ENCODE measurements at regions not wholly inside any gene's neighbourhood (a gene's known extent, or its start where the extent isn't known, plus 50 kb on each side); places are given as distances from the start of the nearest gene placed in this dataset.
A peak's percentile ranks its signal among the peaks of the same experiment; 100 is the strongest.

DNA sequence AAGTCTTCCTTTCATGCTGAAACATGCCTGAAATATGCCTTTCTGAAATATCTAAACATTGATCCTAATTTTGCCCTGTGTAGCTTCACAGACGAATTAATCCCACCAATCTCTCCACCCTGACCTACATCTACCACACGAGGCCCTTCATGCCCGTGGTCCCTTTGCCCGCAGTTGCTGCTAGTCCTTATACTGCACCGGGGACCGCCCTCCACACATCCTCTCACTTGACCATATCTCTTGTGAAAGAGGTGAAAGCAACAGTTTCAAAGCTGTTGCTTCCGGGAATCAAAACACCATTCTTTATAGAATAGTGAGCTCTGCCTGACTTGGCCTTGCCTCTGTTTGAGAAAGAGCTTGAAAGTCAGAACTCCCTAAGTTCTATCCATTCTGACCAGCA, 499.5 kb downstream of the NTRK3 start:
- Histone ChIP-seq H3K36me3 (ENCODE audit: control insufficient read depth in 3 of 3, insufficient read depth in 2 of 3, low read depth in 1 of 3, low read length in 3 of 3) (no peaks in the 10 kb centered on the region), H3K4me3 (ENCODE audit: low read depth in 1 of 3, low read length in 3 of 3) (no peak overlapping the region), H3K4me1 (ENCODE audit: control insufficient read depth in 3 of 3, insufficient read depth in 2 of 3, low read depth in 1 of 3, low read length in 2 of 3) (no peaks in the 10 kb centered on the region), H3K27ac (ENCODE audit: low read depth in 1 of 3, low read length in 2 of 3) (no peak overlapping the region), H3K27me3 (ENCODE audit: control insufficient read depth in 3 of 3, insufficient read depth in 3 of 3, low read length in 3 of 3) (no peaks in the 10 kb centered on the region), H3K9me3 (ENCODE audit: control insufficient read depth in 2 of 2, insufficient read depth in 1 of 2, low read depth in 1 of 2, low read length in 1 of 2) (no peaks in the 10 kb centered on the region)
- WGBS, 3 donors = 87 to 90% (median 87%) methylated on average over 7 of the region's 7 CpGs
- DNase-seq (no peak), FAIRE-seq (no peak)

DNA sequence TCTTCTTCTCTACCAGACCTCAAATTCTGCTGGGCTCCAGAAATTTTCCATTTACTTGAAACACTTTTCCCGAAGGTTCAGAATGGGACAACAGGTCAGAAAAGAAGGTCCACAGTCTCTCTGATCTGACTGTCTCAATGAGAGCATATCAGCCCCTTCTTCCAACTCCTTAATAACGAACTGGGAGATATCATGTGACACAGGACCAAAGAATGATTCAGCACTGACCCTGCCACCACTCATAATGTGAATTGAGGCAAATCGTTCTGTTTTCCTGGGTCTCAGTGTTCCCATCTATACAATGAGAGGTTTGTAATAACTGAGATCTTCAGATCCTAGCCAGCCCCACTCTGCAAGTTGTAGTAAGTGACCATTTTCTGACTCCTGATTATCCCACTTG, 500.5 kb downstream of the NTRK3 start:
- 64 to 81% (median 70%) methylated on average over 3 of the region's 3 CpGs for WGBS, 3 donors
- H3K27ac ChIP-seq (ENCODE audit: low read depth in 1 of 3, low read length in 2 of 3) = no peak overlapping the region
- no peaks in the 10 kb centered on the region for H3K27me3 ChIP-seq (ENCODE audit: control insufficient read depth in 3 of 3, insufficient read depth in 3 of 3, low read length in 3 of 3)
- FAIRE-seq (no peak), DNase-seq (no peak)
- no peaks in the 10 kb centered on the region for H3K9me3 ChIP-seq (ENCODE audit: control insufficient read depth in 2 of 2, insufficient read depth in 1 of 2, low read depth in 1 of 2, low read length in 1 of 2)
- no peak overlapping the region for H3K4me3 ChIP-seq (ENCODE audit: low read depth in 1 of 3, low read length in 3 of 3)
- no peaks in the 10 kb centered on the region for H3K4me1 ChIP-seq (ENCODE audit: control insufficient read depth in 3 of 3, insufficient read depth in 2 of 3, low read depth in 1 of 3, low read length in 2 of 3)
- H3K36me3 ChIP-seq (ENCODE audit: control insufficient read depth in 3 of 3, insufficient read depth in 2 of 3, low read depth in 1 of 3, low read length in 3 of 3) = no peaks in the 10 kb centered on the region

GRCh38 chr15:87755226-87755625, 501.3 kb downstream of the NTRK3 start:
- WGBS, 3 donors = 26 to 60% (median 28%) methylated on average over 4 of the region's 4 CpGs
- no peak for FAIRE-seq

GRCh38 chr15:87753539-87753938, 503.0 kb downstream of the NTRK3 start:
- 20 to 76% (median 49%) methylated on average over 11 of the region's 11 CpGs for WGBS, 3 donors
- Histone ChIP-seq H3K27me3 (ENCODE audit: control insufficient read depth in 3 of 3, insufficient read depth in 3 of 3, low read length in 3 of 3) (no peaks in the 10 kb centered on the region), H3K4me3 (ENCODE audit: low read depth in 1 of 3, low read length in 3 of 3) (no peak overlapping the region), H3K27ac (ENCODE audit: low read depth in 1 of 3, low read length in 2 of 3) (no peak overlapping the region), H3K36me3 (ENCODE audit: control insufficient read depth in 3 of 3, insufficient read depth in 2 of 3, low read depth in 1 of 3, low read length in 3 of 3) (no peaks in the 10 kb centered on the region), H3K4me1 (ENCODE audit: control insufficient read depth in 3 of 3, insufficient read depth in 2 of 3, low read depth in 1 of 3, low read length in 2 of 3) (no peaks in the 10 kb centered on the region), H3K9me3 (ENCODE audit: control insufficient read depth in 2 of 2, insufficient read depth in 1 of 2, low read depth in 1 of 2, low read length in 1 of 2) (no peaks in the 10 kb centered on the region)
- FAIRE-seq (no peak), DNase-seq (peak in 1 of 2 donors; percentile 50)

More at GRCh38 chr15:87755226-87755625, 501.3 kb downstream of the NTRK3 start:
- H3K4me3 ChIP-seq (ENCODE audit: low read depth in 1 of 3, low read length in 3 of 3) = no peak overlapping the region
- no peaks in the 10 kb centered on the region for H3K9me3 ChIP-seq (ENCODE audit: control insufficient read depth in 2 of 2, insufficient read depth in 1 of 2, low read depth in 1 of 2, low read length in 1 of 2)
- no peak overlapping the region for H3K27ac ChIP-seq (ENCODE audit: low read depth in 1 of 3, low read length in 2 of 3)
- no peaks in the 10 kb centered on the region for H3K27me3 ChIP-seq (ENCODE audit: control insufficient read depth in 3 of 3, insufficient read depth in 3 of 3, low read length in 3 of 3)
- no peaks in the 10 kb centered on the region for H3K4me1 ChIP-seq (ENCODE audit: control insufficient read depth in 3 of 3, insufficient read depth in 2 of 3, low read depth in 1 of 3, low read length in 2 of 3)
- peak; percentile 14 to 50 for DNase-seq
- no peaks in the 10 kb centered on the region for H3K36me3 ChIP-seq (ENCODE audit: control insufficient read depth in 3 of 3, insufficient read depth in 2 of 3, low read depth in 1 of 3, low read length in 3 of 3)

- Histone ChIP-seq H3K4me3 (ENCODE audit: low read depth in 1 of 3, low read length in 3 of 3) (no peak overlapping the region), H3K9me3 (ENCODE audit: control insufficient read depth in 2 of 2, insufficient read depth in 1 of 2, low read depth in 1 of 2, low read length in 1 of 2) (no peaks in the 10 kb centered on the region), H3K27me3 (ENCODE audit: control insufficient read depth in 3 of 3, insufficient read depth in 3 of 3, low read length in 3 of 3) (no peaks in the 10 kb centered on the region), H3K27ac (ENCODE audit: low read depth in 1 of 3, low read length in 2 of 3) (no peak overlapping the region), H3K4me1 (ENCODE audit: control insufficient read depth in 3 of 3, insufficient read depth in 2 of 3, low read depth in 1 of 3, low read length in 2 of 3) (no peaks in the 10 kb centered on the region), H3K36me3 (ENCODE audit: control insufficient read depth in 3 of 3, insufficient read depth in 2 of 3, low read depth in 1 of 3, low read length in 3 of 3) (no peaks in the 10 kb centered on the region)
- FAIRE-seq = no peak
- DNase-seq = peak in 1 of 2 donors; percentile 8
- 41 to 44% (median 43%) methylated on average over 5 of the region's 5 CpGs for WGBS, 3 donors
Measured at GRCh38 chr15:87752250-87752951, 504.1 kb downstream of the NTRK3 start.

- WGBS, 3 donors = 89 to 95% (median 94%) methylated on average over 8 of the region's 8 CpGs
- no peak for FAIRE-seq
- Histone ChIP-seq H3K27ac (ENCODE audit: low read depth in 1 of 3, low read length in 2 of 3) (no peak overlapping the region), H3K9me3 (ENCODE audit: control insufficient read depth in 2 of 2, insufficient read depth in 1 of 2, low read depth in 1 of 2, low read length in 1 of 2) (no peaks in the 10 kb centered on the region), H3K27me3 (ENCODE audit: control insufficient read depth in 3 of 3, insufficient read depth in 3 of 3, low read length in 3 of 3) (no peaks in the 10 kb centered on the region), H3K36me3 (ENCODE audit: control insufficient read depth in 3 of 3, insufficient read depth in 2 of 3, low read depth in 1 of 3, low read length in 3 of 3) (no peaks in the 10 kb centered on the region), H3K4me1 (ENCODE audit: control insufficient read depth in 3 of 3, insufficient read depth in 2 of 3, low read depth in 1 of 3, low read length in 2 of 3) (no peaks in the 10 kb centered on the region), H3K4me3 (ENCODE audit: low read depth in 1 of 3, low read length in 3 of 3) (no peak overlapping the region)
- no peak for DNase-seq
Measured at GRCh38 chr15:87748483-87748882, 508.1 kb downstream of the NTRK3 start.

- no peak for FAIRE-seq
- no peak for DNase-seq
- Histone ChIP-seq H3K27ac (ENCODE audit: low read depth in 1 of 3, low read length in 2 of 3) (no peak overlapping the region), H3K27me3 (ENCODE audit: control insufficient read depth in 3 of 3, insufficient read depth in 3 of 3, low read length in 3 of 3) (no peaks in the 10 kb centered on the region), H3K4me3 (ENCODE audit: low read depth in 1 of 3, low read length in 3 of 3) (no peak overlapping the region), H3K9me3 (ENCODE audit: control insufficient read depth in 2 of 2, insufficient read depth in 1 of 2, low read depth in 1 of 2, low read length in 1 of 2) (no peaks in the 10 kb centered on the region), H3K4me1 (ENCODE audit: control insufficient read depth in 3 of 3, insufficient read depth in 2 of 3, low read depth in 1 of 3, low read length in 2 of 3) (no peaks in the 10 kb centered on the region), H3K36me3 (ENCODE audit: control insufficient read depth in 3 of 3, insufficient read depth in 2 of 3, low read depth in 1 of 3, low read length in 3 of 3) (no peaks in the 10 kb centered on the region)
- WGBS, 3 donors = 65 to 89% (median 69%) methylated on average over 1 of the region's 1 CpG
Measured at GRCh38 chr15:87747087-87747486, 509.5 kb downstream of the NTRK3 start.

DNA sequence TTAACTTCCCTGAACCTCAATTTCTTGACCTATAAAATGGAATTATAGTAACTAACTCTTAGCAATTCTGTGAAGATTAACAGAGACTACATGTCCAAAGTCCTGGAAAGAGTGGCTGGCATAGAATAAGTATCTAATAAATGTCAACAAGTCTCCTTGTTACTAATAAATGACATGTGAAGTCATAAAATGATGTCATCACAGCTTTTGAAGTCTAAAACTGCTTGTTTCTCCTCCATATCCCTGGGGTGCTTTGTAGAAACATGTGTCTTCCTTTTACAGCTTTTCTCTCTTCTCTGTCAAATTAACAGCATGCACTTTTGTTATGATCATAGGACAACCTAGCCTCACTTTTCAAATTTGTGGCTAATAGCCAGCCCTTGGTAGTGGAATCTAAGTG, 510.2 kb downstream of the NTRK3 start:
- FAIRE-seq = no peak
- no peak overlapping the region for H3K27ac ChIP-seq (ENCODE audit: low read depth in 1 of 3, low read length in 2 of 3)
- H3K27me3 ChIP-seq (ENCODE audit: control insufficient read depth in 3 of 3, insufficient read depth in 3 of 3, low read length in 3 of 3) = no peaks in the 10 kb centered on the region
- H3K4me1 ChIP-seq (ENCODE audit: control insufficient read depth in 3 of 3, insufficient read depth in 2 of 3, low read depth in 1 of 3, low read length in 2 of 3) = no peaks in the 10 kb centered on the region
- no peaks in the 10 kb centered on the region for H3K9me3 ChIP-seq (ENCODE audit: control insufficient read depth in 2 of 2, insufficient read depth in 1 of 2, low read depth in 1 of 2, low read length in 1 of 2)
- peak; percentile 9 to 46 for DNase-seq
- no peaks in the 10 kb centered on the region for H3K36me3 ChIP-seq (ENCODE audit: control insufficient read depth in 3 of 3, insufficient read depth in 2 of 3, low read depth in 1 of 3, low read length in 3 of 3)
- no peak overlapping the region for H3K4me3 ChIP-seq (ENCODE audit: low read depth in 1 of 3, low read length in 3 of 3)

DNA sequence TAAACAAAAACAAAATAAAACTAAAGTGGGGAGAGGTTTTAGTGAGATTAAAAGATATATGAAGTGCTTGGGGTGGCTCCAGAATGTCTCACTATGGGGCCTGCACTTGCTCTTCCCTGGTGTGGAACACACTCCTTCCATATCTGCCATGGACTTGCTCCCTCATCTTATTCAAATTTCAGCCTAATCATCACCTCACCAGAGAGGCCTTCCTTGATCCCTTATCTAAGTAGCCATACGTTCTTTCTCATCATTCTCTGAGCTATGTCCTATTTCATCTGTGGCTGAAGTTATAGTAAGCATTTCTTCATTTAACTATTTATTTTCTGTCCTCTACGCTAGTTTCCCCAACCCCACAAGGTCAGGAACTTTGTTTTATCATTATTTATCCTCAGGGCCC, 511.7 kb downstream of the NTRK3 start:
- Histone ChIP-seq H3K27me3 (ENCODE audit: control insufficient read depth in 3 of 3, insufficient read depth in 3 of 3, low read length in 3 of 3) (no peaks in the 10 kb centered on the region), H3K36me3 (ENCODE audit: control insufficient read depth in 3 of 3, insufficient read depth in 2 of 3, low read depth in 1 of 3, low read length in 3 of 3) (no peaks in the 10 kb centered on the region), H3K27ac (ENCODE audit: low read depth in 1 of 3, low read length in 2 of 3) (no peak overlapping the region), H3K9me3 (ENCODE audit: control insufficient read depth in 2 of 2, insufficient read depth in 1 of 2, low read depth in 1 of 2, low read length in 1 of 2) (no peaks in the 10 kb centered on the region), H3K4me1 (ENCODE audit: control insufficient read depth in 3 of 3, insufficient read depth in 2 of 3, low read depth in 1 of 3, low read length in 2 of 3) (no peaks in the 10 kb centered on the region), H3K4me3 (ENCODE audit: low read depth in 1 of 3, low read length in 3 of 3) (no peak overlapping the region)
- DNase-seq (no peak), FAIRE-seq (no peak)
- 69 to 74% (median 72%) methylated on average over 2 of the region's 2 CpGs for WGBS, 3 donors
